Upper lobe of left lung (tissue), 6 donors: ENCODE measurements at regions not wholly inside any gene's neighbourhood (a gene's known extent, or its start where the extent isn't known, plus 50 kb on each side); places are given as distances from the start of the nearest gene placed in this dataset.
"Not testable (repeated sequence)": the region's sequence is repeated elsewhere in the genome, so short reads cannot be mapped to it uniquely, and the experiment has no call there.

Experiments used
- ATAC-seq, 2 donors: fragments of 200-7000 bp; cut with Tn5 transposase; one replicate each; pipeline ENCODE4 v1.9.1; 2022; ENCODE audit warnings: mild to moderate bottlenecking in 2 of 2, moderate library complexity in 2 of 2; ENCODE audit not compliant: low FRiP score in 2 of 2
- DNase-seq, 2 donors: peaks; one replicate each; pipeline ENCODE4 v3.0.0-alpha.2; 2019 to 2020
- H3K27ac ChIP-seq, 4 donors: fragments of 200-600 bp; sonication (generic); one replicate each; pipeline ENCODE4 v1.5.1; 2016 to 2019
- H3K27me3 ChIP-seq, 4 donors: fragments of 200-600 bp; sonication (generic); one replicate each; pipeline ENCODE4 v1.5.1; 2017 to 2019
- H3K36me3 ChIP-seq, 4 donors: fragments of 200-600 bp; sonication (generic); one replicate each; pipeline ENCODE4 v1.5.1; 2016 to 2019
- H3K4me1 ChIP-seq, 4 donors: fragments of 200-600 bp; sonication (generic); one replicate each; pipeline ENCODE4 v1.5.1; 2018 to 2019
- H3K4me3 ChIP-seq, 4 donors: fragments of 200-600 bp; sonication (generic); one replicate each; pipeline ENCODE4 v1.5.1; 2017 to 2019; ENCODE audit warnings: mild to moderate bottlenecking in 2 of 4, moderate library complexity in 1 of 4
- H3K9me3 ChIP-seq, 4 donors: fragments of 200-600 bp; sonication (generic); one replicate each; pipeline ENCODE4 v1.5.1; 2018 to 2019
- EP300 ChIP-seq, 4 donors: sonication (generic); formaldehyde crosslinking; IDR thresholded peaks; one replicate each; pipeline ENCODE4 v1.5.1; 2017; ENCODE audit warnings: antibody characterized with exemption in 4 of 4, control low read depth in 2 of 4
- POLR2A ChIP-seq, 4 donors: fragments of 450-650 bp; IDR thresholded peaks; one replicate each; pipeline ENCODE4 v1.5.1; 2016 to 2017; ENCODE audit warnings: antibody characterized with exemption in 4 of 4, mild to moderate bottlenecking in 2 of 4
- POLR2AphosphoS5 ChIP-seq, 2 donors: sonication (generic); formaldehyde crosslinking; IDR thresholded peaks; one replicate each; pipeline ENCODE4 v1.5.1; 2017; ENCODE audit warnings: antibody characterized with exemption in 2 of 2
- WGBS, 2 donors: methylation state at CpG; one replicate each; pipeline ENCODE4 v1.1.5; 2017 to 2018; 5-methylcytosine and 5-hydroxymethylcytosine counted together
- TF ChIP-seq, protein P1 (sequence below), 6 experiments: fragments of 450-650 bp in 4 of 6; fragments of 200-600 bp in 2 of 6; sonication (generic) in 2 of 6; IDR thresholded peaks; one replicate each; pipeline ENCODE4 v1.5.1; 2016 to 2019; ENCODE audit warnings: antibody characterized with exemption in 6 of 6
- donor health status: DM: no; HTN: no; CAD: no; lungs with moderate emphysema.
- donor health status: DM: no; HTN: yes; CAD: no; lungs with severe emphysema.

DNA sequence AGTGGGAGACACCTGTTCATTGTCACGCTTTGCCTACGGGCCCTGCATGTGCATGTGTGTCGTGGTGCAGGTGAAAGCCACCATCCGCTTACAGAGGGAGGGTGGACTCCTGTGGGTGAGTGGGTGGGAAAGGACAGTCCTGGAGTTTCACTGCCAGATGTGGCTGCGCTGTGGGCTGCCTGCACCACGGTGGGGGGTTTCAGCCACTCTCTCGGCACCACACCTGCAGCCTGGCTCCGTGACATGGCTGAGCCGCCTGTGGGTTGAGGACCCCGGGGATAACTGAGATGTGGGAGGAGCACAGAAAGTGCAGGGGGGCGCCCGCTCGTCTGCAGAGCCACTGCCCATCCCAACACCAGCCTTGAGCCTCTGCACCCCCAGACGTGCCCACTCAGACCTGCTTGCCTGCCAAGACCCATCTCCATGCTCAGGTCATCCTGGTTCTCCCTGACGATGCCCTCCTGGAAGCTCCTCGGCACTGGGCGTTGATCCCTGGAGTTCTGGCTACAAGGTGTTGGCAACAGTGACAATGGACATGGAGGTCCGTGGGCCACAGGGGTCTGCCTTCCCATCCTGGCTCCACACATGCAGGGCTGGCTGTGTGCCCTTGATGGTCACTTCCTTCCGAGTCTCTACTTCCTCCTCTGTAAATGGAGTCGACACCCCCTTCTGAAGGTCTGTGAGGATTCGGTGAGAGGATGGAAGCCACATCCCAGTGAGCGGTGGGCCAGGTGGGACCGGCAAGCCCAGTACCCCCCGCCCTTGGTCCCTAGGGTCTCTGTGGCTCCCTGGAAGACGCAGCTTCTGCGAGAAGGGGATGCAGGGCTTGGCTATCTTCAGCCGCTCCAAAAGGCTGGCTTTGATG is 1007.0 kb downstream of the BRD1 start:
- TF ChIP-seq POLR2A (IDR thresholded peaks at IDR 0.05) (no peak), EP300 (IDR thresholded peaks at IDR 0.05) (no peak), POLR2AphosphoS5 (IDR thresholded peaks at IDR 0.05) (no peak)
- TF ChIP-seq, protein P1, sequence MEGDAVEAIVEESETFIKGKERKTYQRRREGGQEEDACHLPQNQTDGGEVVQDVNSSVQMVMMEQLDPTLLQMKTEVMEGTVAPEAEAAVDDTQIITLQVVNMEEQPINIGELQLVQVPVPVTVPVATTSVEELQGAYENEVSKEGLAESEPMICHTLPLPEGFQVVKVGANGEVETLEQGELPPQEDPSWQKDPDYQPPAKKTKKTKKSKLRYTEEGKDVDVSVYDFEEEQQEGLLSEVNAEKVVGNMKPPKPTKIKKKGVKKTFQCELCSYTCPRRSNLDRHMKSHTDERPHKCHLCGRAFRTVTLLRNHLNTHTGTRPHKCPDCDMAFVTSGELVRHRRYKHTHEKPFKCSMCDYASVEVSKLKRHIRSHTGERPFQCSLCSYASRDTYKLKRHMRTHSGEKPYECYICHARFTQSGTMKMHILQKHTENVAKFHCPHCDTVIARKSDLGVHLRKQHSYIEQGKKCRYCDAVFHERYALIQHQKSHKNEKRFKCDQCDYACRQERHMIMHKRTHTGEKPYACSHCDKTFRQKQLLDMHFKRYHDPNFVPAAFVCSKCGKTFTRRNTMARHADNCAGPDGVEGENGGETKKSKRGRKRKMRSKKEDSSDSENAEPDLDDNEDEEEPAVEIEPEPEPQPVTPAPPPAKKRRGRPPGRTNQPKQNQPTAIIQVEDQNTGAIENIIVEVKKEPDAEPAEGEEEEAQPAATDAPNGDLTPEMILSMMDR (IDR thresholded peaks at IDR 0.05): no peak
- ATAC-seq: no peak
- Histone ChIP-seq H3K9me3 (no peaks in the 10 kb centered on the region), H3K27ac (no peak overlapping the region), H3K27me3 (no peaks in the 10 kb centered on the region), H3K36me3 (no peaks in the 10 kb centered on the region), H3K4me3 (no peak overlapping the region), H3K4me1 (no peaks in the 10 kb centered on the region)
- DNase-seq: no peak
- 78 to 85% methylated on average over 10 to 22 of the region's 27 CpGs for WGBS, 2 donors

DNA sequence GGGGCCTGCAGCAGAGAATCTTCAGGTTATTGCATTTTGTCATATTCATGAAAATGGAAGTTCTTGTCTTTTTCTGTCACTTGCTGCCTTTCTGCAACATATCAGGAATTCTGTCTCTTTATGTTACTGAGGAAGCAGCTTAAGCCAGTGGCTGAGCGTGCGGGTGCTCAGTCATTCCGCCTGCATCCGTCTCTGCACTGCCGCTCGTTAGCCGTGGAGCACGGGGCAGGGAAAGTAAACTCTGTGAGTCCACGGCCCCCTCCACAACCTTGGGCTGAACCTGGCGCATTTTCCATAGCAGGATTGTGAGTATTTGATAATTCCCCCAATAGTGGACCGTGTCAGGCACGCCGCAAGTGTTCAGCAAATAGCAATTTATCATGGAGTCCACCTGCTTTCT is 1007.7 kb downstream of the BRD1 start:
- Histone ChIP-seq H3K27me3 (no peaks in the 10 kb centered on the region), H3K36me3 (no peaks in the 10 kb centered on the region), H3K4me3 (no peak overlapping the region), H3K4me1 (no peaks in the 10 kb centered on the region), H3K27ac (no peak overlapping the region), H3K9me3 (no peaks in the 10 kb centered on the region)
- 38 to 60% methylated on average over 13 of the region's 13 CpGs for WGBS, 2 donors
- ATAC-seq (no peak), DNase-seq (no peak)
- TF ChIP-seq, protein P1 (IDR thresholded peaks at IDR 0.05): no peak
- TF ChIP-seq EP300 (IDR thresholded peaks at IDR 0.05): no peak
- TF ChIP-seq POLR2AphosphoS5 (IDR thresholded peaks at IDR 0.05): no peak
- TF ChIP-seq POLR2A (IDR thresholded peaks at IDR 0.05): no peak

DNA sequence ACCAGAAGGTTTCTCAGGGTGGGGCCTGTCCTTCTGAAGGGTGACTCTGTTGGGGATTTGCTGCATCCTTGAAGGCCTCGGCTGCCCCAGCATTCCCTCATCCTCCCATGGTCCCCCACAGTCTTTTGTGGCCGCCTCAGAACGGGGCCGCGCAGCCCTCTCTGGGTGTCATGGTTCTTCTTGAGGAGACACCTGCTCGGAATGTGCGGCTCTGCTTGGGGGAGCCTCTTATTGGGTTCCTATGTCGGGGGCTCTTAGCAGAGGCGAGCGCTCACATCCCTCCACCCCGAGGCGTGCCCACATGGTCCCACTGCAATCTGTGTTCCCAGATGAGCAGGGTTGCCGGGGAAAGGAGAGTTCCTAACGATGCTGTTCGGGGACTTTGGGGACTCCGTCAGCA is 1008.4 kb downstream of the BRD1 start:
- Histone ChIP-seq H3K4me3 (no peak overlapping the region), H3K4me1 (no peaks in the 10 kb centered on the region), H3K27me3 (no peaks in the 10 kb centered on the region), H3K36me3 (no peaks in the 10 kb centered on the region), H3K27ac (no peak overlapping the region), H3K9me3 (no peaks in the 10 kb centered on the region)
- DNase-seq: no peak
- WGBS, 2 donors: 93 to 95% methylated on average over 16 of the region's 16 CpGs
- no peak for ATAC-seq
- TF ChIP-seq EP300 (IDR thresholded peaks at IDR 0.05) (no peak), POLR2AphosphoS5 (IDR thresholded peaks at IDR 0.05) (no peak), POLR2A (IDR thresholded peaks at IDR 0.05) (no peak)
- TF ChIP-seq, protein P1 (IDR thresholded peaks at IDR 0.05): no peak

DNA sequence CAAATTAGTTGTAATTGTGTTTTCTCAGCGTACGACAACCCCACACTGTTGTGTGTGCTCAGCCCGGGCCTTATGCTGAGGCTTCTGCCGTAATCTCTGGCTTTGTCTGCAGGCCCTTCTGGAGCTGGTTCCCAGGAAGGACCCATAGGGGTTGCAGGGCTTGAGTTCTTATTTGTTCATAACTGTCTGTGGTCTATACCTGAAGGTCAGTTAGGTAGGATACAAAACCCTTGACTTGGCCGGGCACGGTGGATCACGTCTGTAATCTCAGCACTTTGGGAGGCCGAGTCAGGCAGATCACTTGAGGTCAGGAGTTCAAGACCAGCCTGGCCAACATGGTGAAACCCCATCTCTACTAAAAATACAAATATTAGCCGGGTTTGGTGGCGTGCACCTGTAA is 1010.2 kb downstream of the BRD1 start:
- H3K4me3 ChIP-seq, DNase-seq, H3K27me3 ChIP-seq, H3K36me3 ChIP-seq, ATAC-seq, H3K9me3 ChIP-seq, H3K27ac ChIP-seq, H3K4me1 ChIP-seq: not testable (repeated sequence)
- WGBS, 2 donors: 91 to 92% methylated on average over 10 of the region's 10 CpGs

DNA sequence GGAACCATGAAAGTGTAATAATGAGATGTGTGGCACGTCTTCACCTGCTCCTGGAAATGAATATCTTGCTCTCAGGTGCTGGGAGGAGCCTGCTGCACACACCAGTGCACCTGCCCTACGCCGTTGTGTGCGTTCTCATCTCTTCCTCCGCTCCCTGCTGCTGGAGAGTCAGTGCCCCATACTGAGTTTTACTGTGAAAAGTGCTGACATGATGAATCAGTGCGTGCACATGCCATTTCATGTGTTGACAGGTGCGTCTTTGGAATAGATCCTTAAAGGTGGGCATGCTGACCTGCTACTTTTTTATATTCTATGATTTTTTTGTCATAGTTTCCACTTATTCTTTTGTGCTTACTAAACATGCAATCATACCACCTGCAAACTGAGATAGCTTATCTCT is 1015.8 kb downstream of the BRD1 start:
- no peak for ATAC-seq
- Histone ChIP-seq H3K4me3 (no peak overlapping the region), H3K36me3 (no peaks in the 10 kb centered on the region), H3K27ac (no peak overlapping the region), H3K4me1 (no peaks in the 10 kb centered on the region), H3K9me3 (no peaks in the 10 kb centered on the region), H3K27me3 (no peaks in the 10 kb centered on the region)
- 60 to 86% methylated on average over 7 of the region's 7 CpGs for WGBS, 2 donors
- no peak for DNase-seq
- TF ChIP-seq EP300 (IDR thresholded peaks at IDR 0.05) (no peak), POLR2A (IDR thresholded peaks at IDR 0.05) (no peak), POLR2AphosphoS5 (IDR thresholded peaks at IDR 0.05) (no peak)
- TF ChIP-seq, protein P1 (IDR thresholded peaks at IDR 0.05): no peak
